NCI-H2029 treated with DMSO at 0.1 percent for 48 hours (cell line): ENCODE measurements at regions not wholly inside any gene's neighbourhood (a gene's known extent, or its start where the extent isn't known, plus 50 kb on each side); places are given as distances from the start of the nearest gene placed in this dataset.
"Not testable (repeated sequence)": the region's sequence is repeated elsewhere in the genome, so short reads cannot be mapped to it uniquely, and the experiment has no call there.

ENCODE experiments used
- DNase-seq: peaks from one replicate; lab custom pipeline; 2025; lab: John Stamatoyannopoulos, UW

DNA sequence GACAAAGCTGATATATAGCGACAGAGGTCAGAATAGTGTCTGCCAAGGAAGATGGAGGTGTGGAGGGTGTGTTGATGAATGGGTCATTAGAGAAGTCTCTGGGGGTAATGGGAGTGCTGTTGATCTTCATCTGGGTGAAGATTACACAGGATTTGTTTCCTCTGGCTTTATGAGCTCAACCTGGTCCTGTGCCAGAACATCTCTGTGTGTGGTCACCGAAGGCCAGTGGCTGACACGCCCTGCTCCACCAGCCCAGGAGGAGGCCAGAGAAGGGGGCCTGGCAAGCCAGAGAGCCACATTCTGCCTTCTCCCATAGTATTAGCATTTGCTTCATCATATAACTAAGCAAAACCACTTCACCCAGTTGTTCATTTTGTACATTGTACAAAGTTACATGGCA, 121.1 kb downstream of the ZNF621 start:
- DNase-seq: no peak

DNA sequence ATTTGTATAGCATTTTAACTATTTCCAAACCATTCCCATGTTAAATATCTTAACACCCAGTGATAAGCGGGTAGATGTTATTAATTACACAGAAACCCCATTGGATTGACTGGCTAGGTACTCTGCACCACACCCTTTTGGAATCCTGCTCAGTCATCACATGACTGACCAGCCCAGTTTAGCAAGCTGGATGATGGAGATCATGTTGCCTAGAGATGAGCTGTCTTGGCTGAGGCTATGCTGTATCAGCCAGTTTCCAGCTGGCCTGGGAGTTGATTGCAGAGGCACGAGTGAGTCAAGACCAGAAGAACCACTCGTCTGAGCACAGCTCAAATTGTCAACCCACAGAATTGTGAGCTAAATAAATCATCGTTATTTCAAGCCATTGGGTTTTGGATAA, 124.6 kb downstream of the ZNF621 start:
- DNase-seq: no peak

DNA sequence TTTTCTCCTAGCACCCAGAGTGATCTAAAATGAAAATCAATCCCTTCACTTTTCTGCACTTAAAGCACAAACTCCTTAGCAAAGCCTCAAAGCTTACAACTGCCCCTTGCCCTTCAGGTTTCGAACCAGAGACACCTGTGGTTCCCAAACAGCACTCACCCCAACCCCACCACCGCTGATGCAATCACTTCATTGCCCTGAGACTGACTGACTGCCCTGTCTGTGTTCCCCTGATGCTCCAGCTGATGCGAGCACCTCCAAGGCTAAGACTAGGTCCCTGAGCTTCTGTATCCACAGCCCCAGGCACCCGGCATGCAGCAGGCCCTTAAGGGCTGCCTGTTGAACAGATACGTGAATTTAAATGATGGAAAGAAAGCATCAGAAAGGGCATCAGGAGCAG, 127.3 kb downstream of the ZNF621 start:
- DNase-seq: no peak

GRCh38 chr3:40653001-40653400, 128.2 kb downstream of the ZNF621 start:
- no peak for DNase-seq

- no peak for DNase-seq
Observed at GRCh38 chr3:40653878-40654277, 129.1 kb downstream of the ZNF621 start.

GRCh38 chr3:40655551-40655950, 130.8 kb downstream of the ZNF621 start:
- no peak for DNase-seq

GRCh38 chr3:40657623-40658022, 132.9 kb downstream of the ZNF621 start:
- no peak for DNase-seq

- DNase-seq: no peak
Observed at GRCh38 chr3:40658305-40658704, 133.5 kb downstream of the ZNF621 start.

DNA sequence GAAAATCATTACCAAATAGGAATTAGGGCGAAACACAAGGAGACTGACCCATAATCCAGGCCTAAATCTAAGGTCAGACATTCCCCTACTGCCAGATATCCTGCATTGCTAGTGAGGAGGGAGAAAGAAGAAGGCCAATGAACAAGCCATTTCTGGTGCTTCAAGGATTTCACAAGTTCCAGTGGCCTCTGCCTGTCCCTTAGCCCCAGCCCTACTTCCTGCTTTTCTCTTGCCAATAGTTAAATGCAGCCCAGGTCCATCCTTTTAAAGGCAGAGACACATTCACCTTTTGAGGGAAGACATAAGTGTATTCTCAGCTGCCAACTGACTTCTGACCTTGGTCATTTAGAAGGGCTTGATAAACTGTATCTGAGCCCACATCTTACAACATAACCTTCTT, 135.8 kb downstream of the ZNF621 start:
- DNase-seq: no peak

GRCh38 chr3:40661284-40661683, 136.5 kb downstream of the ZNF621 start:
- DNase-seq: no peak

- DNase-seq: no peak
Observed at GRCh38 chr3:40663280-40663679, 138.5 kb downstream of the ZNF621 start.

DNA sequence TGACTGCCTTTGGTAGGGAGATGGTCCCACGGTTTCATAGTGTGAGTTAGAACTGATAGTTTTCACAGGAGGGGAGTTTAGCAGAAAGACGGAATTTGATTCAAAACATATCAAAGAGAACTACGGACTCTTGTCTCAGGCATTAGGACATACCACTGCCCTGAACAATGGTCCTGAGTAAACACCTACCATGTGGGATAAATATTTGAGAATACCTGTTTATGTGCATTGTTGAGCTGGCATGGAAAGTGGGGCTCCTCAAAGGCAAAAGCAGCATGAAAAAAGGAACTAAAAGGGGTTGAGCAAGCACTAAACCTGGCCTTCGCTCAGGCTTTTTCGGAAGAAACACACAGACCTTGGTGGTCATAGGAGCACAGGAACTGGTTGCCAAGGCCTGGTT, 144.4 kb downstream of the ZNF621 start:
- no peak for DNase-seq

DNA sequence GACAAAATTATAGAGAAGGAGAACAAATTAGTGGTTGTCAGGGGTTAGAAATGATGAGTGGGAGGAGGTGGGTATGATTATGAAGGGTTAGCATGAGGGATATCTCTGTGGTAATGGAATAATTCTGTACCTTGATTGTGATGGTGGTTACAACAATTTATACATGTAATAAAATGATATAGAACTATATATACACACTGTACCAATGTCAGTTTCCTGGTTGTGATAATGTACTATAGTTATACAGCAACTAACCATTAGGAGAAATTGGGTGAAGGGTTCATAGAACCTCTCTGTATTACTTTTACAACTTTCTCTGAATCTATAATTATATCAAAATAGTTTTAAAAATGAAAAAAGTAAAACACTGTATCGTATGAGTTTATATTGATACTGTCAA, 148.1 kb downstream of the ZNF621 start:
- no peak for DNase-seq

- DNase-seq: no peak
Observed at GRCh38 chr3:40677321-40677720, 152.6 kb downstream of the ZNF621 start.

GRCh38 chr3:40677749-40678148, 153.0 kb downstream of the ZNF621 start:
- no peak for DNase-seq

DNA sequence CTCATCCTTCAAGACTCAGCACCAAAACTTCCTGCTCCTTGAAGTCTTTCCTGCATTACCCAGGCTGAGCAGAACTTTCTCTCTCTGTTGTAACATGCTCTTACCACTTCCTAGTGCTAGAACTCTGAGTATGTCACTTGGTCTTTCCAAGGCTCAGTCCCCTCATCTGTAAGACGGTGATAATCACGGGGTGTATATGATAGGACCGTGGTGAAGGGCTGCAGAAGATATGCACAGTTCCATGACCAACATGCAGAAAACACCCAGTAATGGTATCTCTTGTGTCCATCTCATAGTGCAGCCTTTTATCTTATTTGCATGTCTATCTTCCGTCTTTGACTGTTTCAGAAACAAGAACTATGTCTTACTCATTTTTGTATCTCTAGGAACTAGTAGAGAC, 154.5 kb downstream of the ZNF621 start:
- DNase-seq: no peak

- no peak for DNase-seq
Observed at GRCh38 chr3:40680685-40681657, 156.2 kb downstream of the ZNF621 start.

- DNase-seq: no peak
Observed at GRCh38 chr3:40681658-40682055, 156.9 kb downstream of the ZNF621 start.

- no peak for DNase-seq
Observed at GRCh38 chr3:40689837-40690236, 165.1 kb downstream of the ZNF621 start.

- DNase-seq: peak; percentile 88
Observed at GRCh38 chr3:40690749-40691451, 166.1 kb downstream of the ZNF621 start.

GRCh38 chr3:40691452-40691861, 166.7 kb downstream of the ZNF621 start:
- DNase-seq: no peak

DNA sequence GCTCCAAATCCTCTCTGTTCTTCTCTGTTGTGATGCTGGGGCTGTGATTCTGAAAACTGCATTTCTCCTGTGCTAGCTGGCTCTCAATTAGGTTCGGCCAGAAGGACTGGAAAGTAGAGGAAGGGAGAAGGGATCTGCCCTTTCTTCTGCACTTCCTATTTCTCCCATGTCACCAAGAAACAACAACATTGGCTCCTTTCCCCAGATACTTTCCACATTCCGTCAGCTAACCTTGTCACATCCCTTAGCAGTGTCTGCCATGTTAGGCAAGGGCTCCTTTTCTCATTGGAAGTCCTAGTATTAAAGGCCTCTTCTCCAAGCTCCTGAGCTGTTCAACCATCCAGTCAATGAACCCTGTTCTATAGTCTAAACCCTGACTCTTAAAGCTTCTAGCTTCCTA, 171.1 kb downstream of the ZNF621 start:
- DNase-seq: no peak

- not testable (repeated sequence) for DNase-seq
Observed at GRCh38 chr3:40698611-40699010, 173.9 kb downstream of the ZNF621 start.
